LNCaP clone FGC (cell line): ENCODE measurements at regions not wholly inside any gene's neighbourhood (a gene's known extent, or its start where the extent isn't known, plus 50 kb on each side); places are given as distances from the start of the nearest gene placed in this dataset.

ENCODE experiments used
- DNase-seq: peaks from one replicate; pipeline ENCODE4 v3.0.0-alpha.2; 2011; ENCODE audit warnings: low read depth
- H3K4me3 ChIP-seq: 2 replicates; pipeline ENCODE4 v1.5.1; 2011; ENCODE audit warnings: mild to moderate bottlenecking, low read depth, low read length, control low read depth
- TF ChIP-seq, protein P1 (sequence below): IDR thresholded peaks from 2 replicates; pipeline ENCODE4 v1.5.1; 2012; ENCODE audit warnings: mild to moderate bottlenecking; ENCODE audit not compliant: control insufficient read depth, insufficient read depth; ENCODE audit errors: extremely low read depth

DNA sequence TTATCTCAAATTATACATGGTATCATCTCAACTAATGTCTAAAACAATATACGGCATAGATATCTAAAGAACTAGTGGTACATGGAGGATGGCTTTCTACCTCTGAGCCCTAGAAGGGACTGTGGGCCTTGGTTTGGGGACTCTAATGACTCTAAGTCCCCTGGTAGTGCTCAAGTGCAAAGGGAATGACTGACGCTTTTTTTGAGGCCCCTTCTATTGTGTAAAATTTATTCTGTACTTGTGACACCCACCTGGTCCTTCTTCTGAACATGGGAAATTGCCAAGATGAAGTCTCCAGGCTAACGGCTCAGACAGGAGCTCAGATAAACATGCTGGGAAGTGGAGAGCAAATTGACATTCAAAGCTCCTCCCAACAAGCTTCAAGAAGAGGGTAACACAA is 53.4 kb upstream of the IGLL5 start:
- TF ChIP-seq, protein P1, sequence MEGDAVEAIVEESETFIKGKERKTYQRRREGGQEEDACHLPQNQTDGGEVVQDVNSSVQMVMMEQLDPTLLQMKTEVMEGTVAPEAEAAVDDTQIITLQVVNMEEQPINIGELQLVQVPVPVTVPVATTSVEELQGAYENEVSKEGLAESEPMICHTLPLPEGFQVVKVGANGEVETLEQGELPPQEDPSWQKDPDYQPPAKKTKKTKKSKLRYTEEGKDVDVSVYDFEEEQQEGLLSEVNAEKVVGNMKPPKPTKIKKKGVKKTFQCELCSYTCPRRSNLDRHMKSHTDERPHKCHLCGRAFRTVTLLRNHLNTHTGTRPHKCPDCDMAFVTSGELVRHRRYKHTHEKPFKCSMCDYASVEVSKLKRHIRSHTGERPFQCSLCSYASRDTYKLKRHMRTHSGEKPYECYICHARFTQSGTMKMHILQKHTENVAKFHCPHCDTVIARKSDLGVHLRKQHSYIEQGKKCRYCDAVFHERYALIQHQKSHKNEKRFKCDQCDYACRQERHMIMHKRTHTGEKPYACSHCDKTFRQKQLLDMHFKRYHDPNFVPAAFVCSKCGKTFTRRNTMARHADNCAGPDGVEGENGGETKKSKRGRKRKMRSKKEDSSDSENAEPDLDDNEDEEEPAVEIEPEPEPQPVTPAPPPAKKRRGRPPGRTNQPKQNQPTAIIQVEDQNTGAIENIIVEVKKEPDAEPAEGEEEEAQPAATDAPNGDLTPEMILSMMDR: no peak
- no peak overlapping the region for H3K4me3 ChIP-seq
- DNase-seq: no peak

DNA sequence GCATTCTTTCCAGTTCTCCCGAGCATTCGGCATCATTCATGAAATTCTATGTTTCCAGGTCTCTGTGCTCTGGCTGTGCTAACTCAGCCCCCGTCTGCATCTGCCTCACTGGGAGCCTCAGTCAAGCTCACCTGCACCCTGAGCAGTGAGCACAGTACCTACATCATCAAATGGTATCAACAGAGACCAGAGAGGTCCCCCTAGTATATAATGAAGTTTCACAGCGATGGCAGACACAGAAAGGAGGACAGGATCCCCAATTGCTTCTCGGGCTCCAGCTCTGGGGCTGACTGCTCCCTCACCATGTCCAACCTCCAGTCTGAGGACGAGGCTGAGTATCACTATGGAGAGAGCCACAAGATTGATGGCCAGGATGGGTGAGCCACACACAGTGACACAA is 52.8 kb upstream of the IGLL5 start:
- no peak for DNase-seq
- TF ChIP-seq, protein P1: no peak
- H3K4me3 ChIP-seq: no peak overlapping the region

DNA sequence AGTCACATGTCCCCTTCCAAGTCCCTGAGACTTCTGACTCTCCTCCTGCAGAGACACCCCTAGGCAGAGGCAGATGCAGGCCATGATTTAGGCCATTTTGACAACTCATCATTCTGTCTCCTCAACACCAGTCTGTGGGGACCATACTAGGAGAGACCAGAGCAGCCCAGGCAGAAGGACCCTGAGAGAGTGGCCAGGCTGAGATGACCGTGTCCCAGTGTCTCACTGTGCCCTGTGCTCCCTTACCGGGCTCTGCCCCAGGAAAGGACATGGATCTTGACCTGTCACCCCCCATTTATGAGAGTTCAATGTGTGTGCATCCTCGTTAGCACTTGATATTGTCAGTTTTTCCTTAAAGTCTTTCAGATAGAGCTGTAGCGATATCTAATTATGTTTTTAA is 52.4 kb upstream of the IGLL5 start:
- TF ChIP-seq, protein P1: no peak

DNA sequence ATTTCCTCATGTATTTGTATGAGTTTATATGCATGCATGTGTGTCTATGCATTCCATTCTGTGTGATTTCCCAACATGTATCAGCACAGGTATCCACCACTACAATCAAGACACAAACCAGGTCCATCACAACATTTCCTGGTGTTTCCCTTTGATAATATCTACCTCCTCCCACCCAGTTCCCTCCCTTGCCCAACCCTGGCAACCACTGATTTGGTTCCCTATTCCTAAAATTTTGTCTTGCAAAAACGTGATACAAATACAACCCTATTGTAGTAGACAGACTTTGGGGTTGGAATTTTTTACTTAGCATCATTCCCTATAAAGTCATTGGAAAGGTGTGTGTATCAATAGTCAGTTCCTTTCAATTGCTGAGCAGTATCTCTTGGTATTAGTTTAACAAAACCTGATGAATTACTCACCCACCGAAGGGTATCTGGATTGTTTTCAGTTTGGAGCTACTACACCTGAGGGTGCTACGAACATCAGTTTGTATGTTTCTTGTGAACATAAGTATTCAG is 51.8 kb upstream of the IGLL5 start:
- TF ChIP-seq, protein P1: no peak
- DNase-seq: no peak
- no peak overlapping the region for H3K4me3 ChIP-seq

More for the DNA sequence above, 52.4 kb upstream of the IGLL5 start:
- no peak for DNase-seq
- no peak overlapping the region for H3K4me3 ChIP-seq

DNA sequence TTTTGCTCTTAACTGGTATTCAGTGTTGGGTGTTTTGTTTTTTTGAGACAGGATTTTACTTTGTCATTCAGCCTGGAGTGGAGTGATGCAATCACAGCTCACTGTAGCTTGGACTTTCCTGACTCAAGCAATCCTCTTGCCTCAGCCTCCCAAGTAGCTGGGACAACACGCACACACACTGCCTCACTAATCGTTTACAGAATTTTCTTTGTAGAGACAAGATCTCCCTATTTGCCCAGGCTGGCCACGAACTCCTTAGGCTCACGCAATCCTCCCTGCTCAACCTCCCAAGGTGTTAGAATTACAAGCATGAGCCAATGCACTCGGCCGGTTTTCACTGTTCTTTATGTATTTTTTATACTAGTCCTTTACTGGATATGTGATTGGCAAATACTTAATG is 51.0 kb upstream of the IGLL5 start:
- TF ChIP-seq, protein P1: no peak
- H3K4me3 ChIP-seq: no peak overlapping the region
- DNase-seq: no peak
